ENCODE measurements at regions not wholly inside any gene's neighbourhood (a gene's known extent, or its start where the extent isn't known, plus 50 kb on each side); places are given as distances from the start of the nearest gene placed in this dataset.

- TF ChIP-seq CTCF (IDR thresholded peaks at IDR 0.05) = no peak
- H3K27me3 Mint-ChIP-seq (ENCODE audit: unreplicated experiment) = no peaks in the 10 kb centered on the region
- H3K4me3 Mint-ChIP-seq (ENCODE audit: unreplicated experiment) = no peak overlapping the region
- no peak overlapping the region for H3K27ac Mint-ChIP-seq (ENCODE audit: unreplicated experiment)
- H3K9me3 Mint-ChIP-seq (ENCODE audit: unreplicated experiment) = peaks cover 4% of the 10 kb centered on the region
- DNase-seq (ENCODE audit: extremely low spot score, unreplicated experiment) = no peak
- H3K36me3 Mint-ChIP-seq (ENCODE audit: unreplicated experiment) = no peaks in the 10 kb centered on the region
- peaks cover 28% of the 10 kb centered on the region for H3K4me1 Mint-ChIP-seq (ENCODE audit: unreplicated experiment)
These were observed 256.6 kb upstream of the NCKAP5 start for GRCh38 chr2:133824869-133825268.

GRCh38 chr2:133825778-133826177 lies 257.5 kb upstream of the NCKAP5 start:
- TF ChIP-seq CTCF (IDR thresholded peaks at IDR 0.05) = no peak
- peaks cover 4% of the 10 kb centered on the region for H3K9me3 Mint-ChIP-seq (ENCODE audit: unreplicated experiment)
- no peaks in the 10 kb centered on the region for H3K27me3 Mint-ChIP-seq (ENCODE audit: unreplicated experiment)

GRCh38 chr2:133828913-133829312 lies 260.6 kb upstream of the NCKAP5 start:
- no peak for TF ChIP-seq CTCF (IDR thresholded peaks at IDR 0.05)
- no peak overlapping the region for H3K27ac Mint-ChIP-seq (ENCODE audit: unreplicated experiment)
- peaks cover 5% of the 10 kb centered on the region for H3K4me1 Mint-ChIP-seq (ENCODE audit: unreplicated experiment)
- no peak for DNase-seq (ENCODE audit: extremely low spot score, unreplicated experiment)
- no peaks in the 10 kb centered on the region for H3K27me3 Mint-ChIP-seq (ENCODE audit: unreplicated experiment)
- no peaks in the 10 kb centered on the region for H3K36me3 Mint-ChIP-seq (ENCODE audit: unreplicated experiment)
- peaks cover 4% of the 10 kb centered on the region for H3K9me3 Mint-ChIP-seq (ENCODE audit: unreplicated experiment)
- no peak overlapping the region for H3K4me3 Mint-ChIP-seq (ENCODE audit: unreplicated experiment)

More at GRCh38 chr2:133825778-133826177, 257.5 kb upstream of the NCKAP5 start:
- H3K36me3 Mint-ChIP-seq (ENCODE audit: unreplicated experiment) = no peaks in the 10 kb centered on the region
- H3K4me1 Mint-ChIP-seq (ENCODE audit: unreplicated experiment) = peaks cover 19% of the 10 kb centered on the region
- DNase-seq (ENCODE audit: extremely low spot score, unreplicated experiment) = no peak
- H3K27ac Mint-ChIP-seq (ENCODE audit: unreplicated experiment) = no peak overlapping the region
- H3K4me3 Mint-ChIP-seq (ENCODE audit: unreplicated experiment) = no peak overlapping the region

- peak; percentile 10 for DNase-seq (ENCODE audit: extremely low spot score, unreplicated experiment)
- Mint-ChIP-seq H3K27ac (ENCODE audit: unreplicated experiment) (no peak overlapping the region), H3K27me3 (ENCODE audit: unreplicated experiment) (no peaks in the 10 kb centered on the region), H3K4me3 (ENCODE audit: unreplicated experiment) (no peak overlapping the region), H3K4me1 (ENCODE audit: unreplicated experiment) (peaks cover 5% of the 10 kb centered on the region), H3K36me3 (ENCODE audit: unreplicated experiment) (no peaks in the 10 kb centered on the region), H3K9me3 (ENCODE audit: unreplicated experiment) (peaks cover 4% of the 10 kb centered on the region)
- TF ChIP-seq CTCF (IDR thresholded peaks at IDR 0.05) = no peak
These were observed 261.3 kb upstream of the NCKAP5 start for GRCh38 chr2:133829450-133830020.

GRCh38 chr2:133833746-133834145 lies 265.5 kb upstream of the NCKAP5 start:
- Mint-ChIP-seq H3K36me3 (ENCODE audit: unreplicated experiment) (no peaks in the 10 kb centered on the region), H3K4me1 (ENCODE audit: unreplicated experiment) (peaks cover 7% of the 10 kb centered on the region), H3K9me3 (ENCODE audit: unreplicated experiment) (no peaks in the 10 kb centered on the region), H3K27me3 (ENCODE audit: unreplicated experiment) (no peaks in the 10 kb centered on the region), H3K27ac (ENCODE audit: unreplicated experiment) (no peak overlapping the region), H3K4me3 (ENCODE audit: unreplicated experiment) (no peak overlapping the region)
- no peak for DNase-seq (ENCODE audit: extremely low spot score, unreplicated experiment)
- TF ChIP-seq CTCF (IDR thresholded peaks at IDR 0.05) = no peak

All from osteocyte (in vitro differentiated cells).